Activated B cell treated with CpG ODN at 0.5 μM for 24 hours (primary cell): ENCODE measurements at regions not wholly inside any gene's neighbourhood (a gene's known extent, or its start where the extent isn't known, plus 50 kb on each side); places are given as distances from the start of the nearest gene placed in this dataset.

Experiments used
- ATAC-seq: fragments of 200-7000 bp; cut with Tn5 transposase; one replicate; pipeline ENCODE4 v1.10.0; 2021; ENCODE audit warnings: low read depth, mild to moderate bottlenecking, moderate library complexity
- CTCF ChIA-PET: fragments of 350-600 bp; sonication (Branson Sonifier 250); formaldehyde crosslinking; loops from one replicate; lab custom pipeline; 2021; ENCODE audit warnings: antibody characterized with exemption; lab: Charles Lee
- POLR2A ChIA-PET: fragments of 350-600 bp; sonication (Branson Sonifier 250); formaldehyde crosslinking; loops from one replicate; lab custom pipeline; 2021; ENCODE audit warnings: antibody characterized with exemption; lab: Charles Lee
- DNase-seq: peaks from one replicate; pipeline ENCODE4 v3.0.0; 2022
- H3K27ac Mint-ChIP-seq: one replicate; pipeline ENCODE4 v1.8.0; 2020; ENCODE audit warnings: mixed read lengths
- H3K27me3 Mint-ChIP-seq: one replicate; pipeline ENCODE4 v1.8.0; 2021; ENCODE audit warnings: mixed read lengths
- H3K36me3 Mint-ChIP-seq: one replicate; pipeline ENCODE4 v1.8.0; 2021; ENCODE audit warnings: low read depth, mixed read lengths
- H3K4me1 Mint-ChIP-seq: one replicate; pipeline ENCODE4 v1.8.0; 2021; ENCODE audit warnings: mixed read lengths
- H3K4me3 Mint-ChIP-seq: one replicate; pipeline ENCODE4 v1.8.0; 2020; ENCODE audit warnings: mild to moderate bottlenecking, mixed read lengths
- H3K9me3 Mint-ChIP-seq: one replicate; pipeline ENCODE4 v1.8.0; 2020; ENCODE audit warnings: mixed read lengths
- intact Hi-C: fragments of 100-400 bp; cut with micrococcal nuclease; formaldehyde crosslinking; loops from one replicate; pipeline ENCODE4 v1.15.1; 2024
- TF ChIP-seq, protein P1 (sequence below): fragments of 200-600 bp; IDR thresholded peaks from one replicate; pipeline ENCODE4 v1.8.0; 2022; ENCODE audit warnings: antibody characterized with exemption, mild to moderate bottlenecking

DNA sequence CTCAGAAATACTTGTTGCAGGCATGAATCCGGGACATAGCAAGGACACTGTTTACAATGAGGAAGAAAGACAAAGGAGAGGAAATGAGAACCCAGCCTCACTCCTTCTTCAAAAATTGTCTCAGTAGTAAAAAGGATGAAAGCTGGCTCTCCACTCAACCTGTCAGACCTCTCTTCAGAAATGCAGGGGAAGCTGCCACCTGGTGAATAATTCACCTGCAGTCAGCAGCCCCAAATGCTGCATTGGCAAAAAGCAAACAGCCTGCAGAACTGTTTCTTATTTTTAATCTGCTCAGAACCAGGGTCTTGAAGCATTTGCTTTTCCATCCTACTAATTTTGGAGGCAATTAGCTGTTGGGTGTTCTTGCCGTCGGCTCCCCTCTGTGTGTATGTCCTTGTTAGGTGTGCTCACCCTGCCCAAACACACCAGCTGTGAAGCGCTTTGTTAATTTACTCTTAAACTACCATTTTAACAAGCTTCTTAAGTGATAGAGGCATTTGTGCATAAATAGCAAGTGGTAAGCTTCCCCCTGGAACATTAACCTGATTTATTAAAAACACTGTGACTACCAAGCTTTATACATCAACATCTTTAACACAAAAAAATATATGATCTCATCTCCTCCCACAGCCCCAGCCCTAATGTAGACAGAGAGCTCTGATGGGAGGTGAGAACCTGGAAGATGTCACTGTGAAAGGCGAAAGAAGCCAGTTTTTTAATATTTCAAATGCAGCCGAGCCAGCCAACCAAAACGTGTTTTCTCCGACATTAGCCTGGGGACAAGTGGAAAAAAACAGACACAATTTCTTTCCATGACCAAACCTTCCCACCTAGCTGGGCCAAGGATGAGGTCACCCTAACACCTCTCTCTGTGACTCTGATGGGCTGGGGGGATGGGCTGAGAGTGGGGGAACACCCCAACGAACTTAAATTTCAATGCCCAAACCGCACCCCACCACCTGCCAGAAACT, 451.0 kb upstream of the SULF2 start:
- intact Hi-C loops: no loop called here
- ChIA-PET CTCF (no interaction called here), POLR2A (no interaction called here)
- ATAC-seq (no peak), DNase-seq (no peak)
- H3K4me1 Mint-ChIP-seq: no peaks in the 10 kb centered on the region
- H3K27ac Mint-ChIP-seq: no peak overlapping the region
- peaks cover 5% of the 10 kb centered on the region for H3K9me3 Mint-ChIP-seq
- no peak overlapping the region for H3K4me3 Mint-ChIP-seq
- peaks cover 6% of the 10 kb centered on the region for H3K27me3 Mint-ChIP-seq
- TF ChIP-seq, protein P1, sequence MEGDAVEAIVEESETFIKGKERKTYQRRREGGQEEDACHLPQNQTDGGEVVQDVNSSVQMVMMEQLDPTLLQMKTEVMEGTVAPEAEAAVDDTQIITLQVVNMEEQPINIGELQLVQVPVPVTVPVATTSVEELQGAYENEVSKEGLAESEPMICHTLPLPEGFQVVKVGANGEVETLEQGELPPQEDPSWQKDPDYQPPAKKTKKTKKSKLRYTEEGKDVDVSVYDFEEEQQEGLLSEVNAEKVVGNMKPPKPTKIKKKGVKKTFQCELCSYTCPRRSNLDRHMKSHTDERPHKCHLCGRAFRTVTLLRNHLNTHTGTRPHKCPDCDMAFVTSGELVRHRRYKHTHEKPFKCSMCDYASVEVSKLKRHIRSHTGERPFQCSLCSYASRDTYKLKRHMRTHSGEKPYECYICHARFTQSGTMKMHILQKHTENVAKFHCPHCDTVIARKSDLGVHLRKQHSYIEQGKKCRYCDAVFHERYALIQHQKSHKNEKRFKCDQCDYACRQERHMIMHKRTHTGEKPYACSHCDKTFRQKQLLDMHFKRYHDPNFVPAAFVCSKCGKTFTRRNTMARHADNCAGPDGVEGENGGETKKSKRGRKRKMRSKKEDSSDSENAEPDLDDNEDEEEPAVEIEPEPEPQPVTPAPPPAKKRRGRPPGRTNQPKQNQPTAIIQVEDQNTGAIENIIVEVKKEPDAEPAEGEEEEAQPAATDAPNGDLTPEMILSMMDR: no peak
- no peaks in the 10 kb centered on the region for H3K36me3 Mint-ChIP-seq

DNA sequence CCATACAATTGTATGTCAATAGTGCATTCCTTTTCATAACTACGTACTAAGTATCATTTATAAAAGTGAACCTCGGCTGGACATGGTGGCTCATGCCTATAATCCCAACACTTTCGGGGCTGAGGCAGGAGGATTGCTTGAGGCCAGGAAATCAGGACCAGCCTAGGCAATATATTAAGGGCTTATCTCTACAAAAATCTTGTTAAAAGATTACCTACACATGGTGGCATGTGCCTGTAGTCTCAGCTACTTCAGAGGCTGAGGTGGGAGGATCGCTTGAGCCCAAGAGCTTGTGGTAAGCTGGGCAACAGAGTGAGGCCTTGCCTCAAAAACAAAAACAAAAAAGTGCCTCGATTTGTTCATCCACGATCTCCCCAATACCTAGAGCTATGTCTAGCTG, 449.7 kb upstream of the SULF2 start:
- TF ChIP-seq, protein P1: no peak
- intact Hi-C loops: no loop called here
- H3K4me1 Mint-ChIP-seq: no peaks in the 10 kb centered on the region

DNA sequence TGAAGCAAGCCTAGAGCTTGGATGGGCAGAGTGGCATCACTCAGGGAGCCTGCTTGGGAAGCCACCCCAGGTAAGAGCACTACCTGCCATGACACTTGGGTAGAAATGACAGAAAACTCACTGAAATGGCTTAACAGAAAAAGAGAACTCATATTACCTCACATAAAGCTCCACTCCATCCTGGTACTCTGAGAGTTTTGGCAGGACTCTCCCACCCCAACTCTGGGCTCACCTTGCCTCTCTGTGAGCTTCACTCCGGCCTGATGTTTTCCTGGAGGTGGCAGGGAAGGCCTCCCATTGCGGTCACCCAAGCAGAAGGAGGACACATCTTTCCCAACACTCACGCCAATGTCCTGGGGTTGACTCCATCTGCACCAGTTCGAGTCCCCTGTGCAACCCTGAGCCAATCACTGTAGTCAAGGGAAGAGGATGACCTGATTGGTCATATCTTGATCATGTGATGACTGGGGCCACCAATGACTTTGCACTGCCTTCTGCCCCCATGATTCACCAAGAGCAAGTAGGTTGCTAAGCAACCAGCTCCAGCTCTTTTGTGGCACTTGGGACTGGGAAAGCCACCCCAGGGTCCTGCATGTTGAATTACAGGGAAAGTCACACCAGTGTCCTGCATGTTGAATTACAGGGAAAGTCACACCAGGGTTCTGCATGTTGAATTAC, 446.1 kb upstream of the SULF2 start:
- H3K27ac Mint-ChIP-seq: no peak overlapping the region
- ChIA-PET CTCF (no interaction called here), POLR2A (no interaction called here)
- no peaks in the 10 kb centered on the region for H3K36me3 Mint-ChIP-seq
- H3K27me3 Mint-ChIP-seq: peaks cover 5% of the 10 kb centered on the region
- ATAC-seq (no peak), DNase-seq (no peak)
- intact Hi-C loops: no loop called here
- H3K4me1 Mint-ChIP-seq: no peaks in the 10 kb centered on the region
- peaks cover 14% of the 10 kb centered on the region for H3K9me3 Mint-ChIP-seq
- TF ChIP-seq, protein P1: no peak
- H3K4me3 Mint-ChIP-seq: no peak overlapping the region

More for the DNA sequence above, 449.7 kb upstream of the SULF2 start:
- no peak for DNase-seq
- Mint-ChIP-seq H3K9me3 (peaks cover 7% of the 10 kb centered on the region), H3K27me3 (peaks cover 6% of the 10 kb centered on the region), H3K27ac (no peak overlapping the region), H3K4me3 (no peak overlapping the region), H3K36me3 (no peaks in the 10 kb centered on the region)
- CTCF ChIA-PET: no interaction called here
- POLR2A ChIA-PET: interaction anchor here (0.6 kb wide), 1 partner anchor 1800 kb away, joined by 9 read pairs; no protein-coding TSS in a partner anchor
- no peak for ATAC-seq

DNA sequence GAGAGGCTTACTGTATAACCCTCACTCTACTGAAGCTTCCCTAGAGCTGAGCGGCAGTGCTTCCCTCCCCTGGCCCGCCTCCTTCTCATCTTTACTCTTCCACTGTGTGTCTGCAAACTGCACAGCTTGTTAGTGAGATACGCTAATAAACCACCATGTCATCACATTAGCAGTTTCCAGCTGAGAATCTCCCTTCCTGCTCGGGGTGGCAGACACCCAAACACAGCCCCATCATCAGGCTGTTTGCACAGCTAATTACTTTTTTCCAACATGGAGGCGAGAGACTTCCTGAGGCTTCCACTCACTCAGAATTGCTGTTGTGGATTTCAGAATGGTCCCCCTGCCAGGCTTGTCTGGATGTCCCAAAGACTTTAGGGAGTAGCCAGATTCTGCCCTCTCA, 444.9 kb upstream of the SULF2 start:
- H3K9me3 Mint-ChIP-seq: peaks cover 14% of the 10 kb centered on the region
- H3K4me1 Mint-ChIP-seq: no peaks in the 10 kb centered on the region
- no peak overlapping the region for H3K4me3 Mint-ChIP-seq
- peaks cover 5% of the 10 kb centered on the region for H3K27me3 Mint-ChIP-seq
- DNase-seq (no peak), ATAC-seq (no peak)
- POLR2A ChIA-PET: no interaction called here
- intact Hi-C loops: no loop called here
- CTCF ChIA-PET: interaction anchor here (0.6 kb wide), 1 partner anchor 1840 kb away, joined by 3 read pairs; no protein-coding TSS in a partner anchor
- TF ChIP-seq, protein P1: no peak
- no peak overlapping the region for H3K27ac Mint-ChIP-seq
- H3K36me3 Mint-ChIP-seq: no peaks in the 10 kb centered on the region

DNA sequence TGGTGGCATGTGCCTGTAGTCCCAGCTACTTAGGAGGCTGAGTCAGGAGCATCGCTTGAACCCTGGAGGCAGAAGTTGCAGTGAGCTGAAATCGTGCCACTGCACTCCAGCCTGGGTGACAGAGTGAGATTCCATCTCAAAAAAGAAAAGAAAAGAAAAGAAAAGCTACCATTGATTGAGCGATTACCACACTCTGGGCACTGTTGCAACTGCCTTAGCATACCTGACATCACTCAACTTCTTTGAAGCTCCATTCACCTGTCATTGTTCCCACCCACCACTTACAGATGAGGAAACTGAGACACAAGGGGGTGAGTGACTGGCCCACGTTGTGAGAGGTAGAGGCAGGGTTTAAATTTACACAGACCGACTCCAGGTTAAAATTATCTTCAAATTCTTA, 442.1 kb upstream of the SULF2 start:
- Mint-ChIP-seq H3K27ac (no peak overlapping the region), H3K4me3 (no peak overlapping the region), H3K4me1 (no peaks in the 10 kb centered on the region), H3K9me3 (peaks cover 12% of the 10 kb centered on the region), H3K36me3 (no peaks in the 10 kb centered on the region), H3K27me3 (peaks cover 4% of the 10 kb centered on the region)
- TF ChIP-seq, protein P1: no peak
- ChIA-PET POLR2A (no interaction called here), CTCF (no interaction called here)
- DNase-seq (no peak), ATAC-seq (no peak)
- intact Hi-C loops: no loop called here
